Liver (tissue), 3 donors: ENCODE measurements at regions not wholly inside any gene's neighbourhood (a gene's known extent, or its start where the extent isn't known, plus 50 kb on each side); places are given as distances from the start of the nearest gene placed in this dataset.

Experiments
- EGR1 ChIP-seq, 2 donors: IDR thresholded peaks; 2 replicates each; pipeline ENCODE4 v1.6.1; 2016 to 2018; ENCODE audit warnings: antibody characterized with exemption in 2 of 2, low read depth in 2 of 2
- FOXA1 ChIP-seq: IDR thresholded peaks from 2 replicates; pipeline ENCODE4 v1.6.1; 2016; ENCODE audit warnings: antibody characterized with exemption
- FOXA2 ChIP-seq: IDR thresholded peaks from 2 replicates; pipeline ENCODE4 v1.6.1; 2016; ENCODE audit warnings: antibody characterized with exemption
- GABPA ChIP-seq, 2 donors: IDR thresholded peaks in 1 of 2; conservative IDR thresholded peaks in 1 of 2; 2 replicates each; pipeline ENCODE4 v1.6.1; 2016; ENCODE audit warnings: antibody characterized with exemption in 2 of 2, mild to moderate bottlenecking in 1 of 2, moderate library complexity in 1 of 2
- JUND ChIP-seq, 2 donors: IDR thresholded peaks; 2 replicates each; pipeline ENCODE4 v1.6.1; 2016; ENCODE audit warnings: antibody characterized with exemption in 2 of 2
- RAD21 ChIP-seq, 2 donors: IDR thresholded peaks; 2 replicates each; pipeline ENCODE4 v1.6.1; 2016; ENCODE audit warnings: antibody characterized with exemption in 2 of 2, mild to moderate bottlenecking in 2 of 2
- SP1 ChIP-seq: IDR thresholded peaks from 2 replicates; pipeline ENCODE4 v1.6.1; 2018; ENCODE audit warnings: antibody characterized with exemption, mild to moderate bottlenecking
- TAF1 ChIP-seq: conservative IDR thresholded peaks from 2 replicates; pipeline ENCODE4 v1.6.1; 2016; ENCODE audit warnings: antibody characterized with exemption, mild to moderate bottlenecking
- YY1 ChIP-seq: IDR thresholded peaks from 2 replicates; pipeline ENCODE4 v1.6.1; 2016; ENCODE audit warnings: antibody characterized with exemption, mild to moderate bottlenecking
- TF ChIP-seq, protein P1 (sequence below): fragments of 150-350 bp; IDR thresholded peaks from 2 replicates; pipeline ENCODE4 v1.5.1; 2017; ENCODE audit warnings: improper control_type of control experiment, low read depth, low read length; ENCODE audit not compliant: missing input control
- TF ChIP-seq, protein P2 (sequence below): IDR thresholded peaks from 2 replicates; pipeline ENCODE4 v1.6.1; 2016; ENCODE audit warnings: antibody characterized with exemption
- TF ChIP-seq, protein P3 (sequence below): IDR thresholded peaks from 2 replicates; pipeline ENCODE4 v1.6.1; 2016; ENCODE audit warnings: antibody characterized with exemption
- TF ChIP-seq, protein P4 (sequence below): IDR thresholded peaks from 2 replicates; pipeline ENCODE4 v1.6.1; 2016; ENCODE audit warnings: antibody characterized with exemption
- TF ChIP-seq, protein P5 (sequence below): IDR thresholded peaks from 2 replicates; pipeline ENCODE4 v1.6.1; 2016; ENCODE audit warnings: antibody characterized with exemption, mild to moderate bottlenecking
- donor health status: healthy.
- donor health status: healthy.

DNA sequence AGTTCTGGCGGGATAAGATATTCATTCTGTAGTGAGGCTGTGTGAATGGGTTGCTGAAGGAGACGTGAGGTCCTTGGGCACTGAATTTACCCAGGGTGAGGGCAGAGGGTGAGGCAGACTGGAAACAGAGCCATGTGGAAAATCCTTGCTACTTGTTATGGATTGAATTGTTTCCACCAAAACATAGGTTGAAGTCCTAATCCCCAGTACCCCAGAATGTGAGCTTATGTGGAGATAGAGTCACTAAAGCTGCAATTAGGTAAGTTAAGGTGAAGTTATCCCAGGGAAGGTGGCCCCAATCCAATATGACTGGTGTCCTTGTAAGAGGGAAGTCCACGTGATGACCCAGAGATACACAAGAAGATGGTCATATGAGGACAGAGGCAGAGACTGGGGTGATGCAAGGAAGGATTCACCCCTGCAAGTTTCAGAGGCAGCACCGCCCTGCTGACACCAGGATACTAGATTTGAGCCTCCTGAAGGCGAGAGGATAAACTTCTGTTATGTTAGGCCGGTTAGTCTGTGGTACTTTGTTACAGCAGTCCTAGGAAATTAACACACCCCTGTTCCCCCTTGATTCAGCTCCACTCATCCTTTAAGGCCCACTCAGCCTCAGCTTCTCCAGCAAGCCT lies 289.4 kb upstream of the MEX3C start:
- TF ChIP-seq, protein P1, sequence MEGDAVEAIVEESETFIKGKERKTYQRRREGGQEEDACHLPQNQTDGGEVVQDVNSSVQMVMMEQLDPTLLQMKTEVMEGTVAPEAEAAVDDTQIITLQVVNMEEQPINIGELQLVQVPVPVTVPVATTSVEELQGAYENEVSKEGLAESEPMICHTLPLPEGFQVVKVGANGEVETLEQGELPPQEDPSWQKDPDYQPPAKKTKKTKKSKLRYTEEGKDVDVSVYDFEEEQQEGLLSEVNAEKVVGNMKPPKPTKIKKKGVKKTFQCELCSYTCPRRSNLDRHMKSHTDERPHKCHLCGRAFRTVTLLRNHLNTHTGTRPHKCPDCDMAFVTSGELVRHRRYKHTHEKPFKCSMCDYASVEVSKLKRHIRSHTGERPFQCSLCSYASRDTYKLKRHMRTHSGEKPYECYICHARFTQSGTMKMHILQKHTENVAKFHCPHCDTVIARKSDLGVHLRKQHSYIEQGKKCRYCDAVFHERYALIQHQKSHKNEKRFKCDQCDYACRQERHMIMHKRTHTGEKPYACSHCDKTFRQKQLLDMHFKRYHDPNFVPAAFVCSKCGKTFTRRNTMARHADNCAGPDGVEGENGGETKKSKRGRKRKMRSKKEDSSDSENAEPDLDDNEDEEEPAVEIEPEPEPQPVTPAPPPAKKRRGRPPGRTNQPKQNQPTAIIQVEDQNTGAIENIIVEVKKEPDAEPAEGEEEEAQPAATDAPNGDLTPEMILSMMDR, result no peak
- no peak for TF ChIP-seq FOXA1
- no peak for TF ChIP-seq SP1
- TF ChIP-seq, protein P2, sequence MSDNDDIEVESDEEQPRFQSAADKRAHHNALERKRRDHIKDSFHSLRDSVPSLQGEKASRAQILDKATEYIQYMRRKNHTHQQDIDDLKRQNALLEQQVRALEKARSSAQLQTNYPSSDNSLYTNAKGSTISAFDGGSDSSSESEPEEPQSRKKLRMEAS, result no peak
- no peak for TF ChIP-seq FOXA2
- TF ChIP-seq YY1, result no peak
- TF ChIP-seq EGR1 (IDR thresholded peaks at IDR 0.05; ENCODE audit: low read depth in 2 of 2), result no peak
- TF ChIP-seq, protein P3, sequence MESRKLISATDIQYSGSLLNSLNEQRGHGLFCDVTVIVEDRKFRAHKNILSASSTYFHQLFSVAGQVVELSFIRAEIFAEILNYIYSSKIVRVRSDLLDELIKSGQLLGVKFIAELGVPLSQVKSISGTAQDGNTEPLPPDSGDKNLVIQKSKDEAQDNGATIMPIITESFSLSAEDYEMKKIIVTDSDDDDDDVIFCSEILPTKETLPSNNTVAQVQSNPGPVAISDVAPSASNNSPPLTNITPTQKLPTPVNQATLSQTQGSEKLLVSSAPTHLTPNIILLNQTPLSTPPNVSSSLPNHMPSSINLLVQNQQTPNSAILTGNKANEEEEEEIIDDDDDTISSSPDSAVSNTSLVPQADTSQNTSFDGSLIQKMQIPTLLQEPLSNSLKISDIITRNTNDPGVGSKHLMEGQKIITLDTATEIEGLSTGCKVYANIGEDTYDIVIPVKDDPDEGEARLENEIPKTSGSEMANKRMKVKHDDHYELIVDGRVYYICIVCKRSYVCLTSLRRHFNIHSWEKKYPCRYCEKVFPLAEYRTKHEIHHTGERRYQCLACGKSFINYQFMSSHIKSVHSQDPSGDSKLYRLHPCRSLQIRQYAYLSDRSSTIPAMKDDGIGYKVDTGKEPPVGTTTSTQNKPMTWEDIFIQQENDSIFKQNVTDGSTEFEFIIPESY, result no peak
- no peak for TF ChIP-seq JUND (IDR thresholded peaks at IDR 0.05)
- TF ChIP-seq, protein P4, sequence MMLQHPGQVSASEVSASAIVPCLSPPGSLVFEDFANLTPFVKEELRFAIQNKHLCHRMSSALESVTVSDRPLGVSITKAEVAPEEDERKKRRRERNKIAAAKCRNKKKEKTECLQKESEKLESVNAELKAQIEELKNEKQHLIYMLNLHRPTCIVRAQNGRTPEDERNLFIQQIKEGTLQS, result no peak
- no peak for TF ChIP-seq TAF1
- TF ChIP-seq, protein P5, sequence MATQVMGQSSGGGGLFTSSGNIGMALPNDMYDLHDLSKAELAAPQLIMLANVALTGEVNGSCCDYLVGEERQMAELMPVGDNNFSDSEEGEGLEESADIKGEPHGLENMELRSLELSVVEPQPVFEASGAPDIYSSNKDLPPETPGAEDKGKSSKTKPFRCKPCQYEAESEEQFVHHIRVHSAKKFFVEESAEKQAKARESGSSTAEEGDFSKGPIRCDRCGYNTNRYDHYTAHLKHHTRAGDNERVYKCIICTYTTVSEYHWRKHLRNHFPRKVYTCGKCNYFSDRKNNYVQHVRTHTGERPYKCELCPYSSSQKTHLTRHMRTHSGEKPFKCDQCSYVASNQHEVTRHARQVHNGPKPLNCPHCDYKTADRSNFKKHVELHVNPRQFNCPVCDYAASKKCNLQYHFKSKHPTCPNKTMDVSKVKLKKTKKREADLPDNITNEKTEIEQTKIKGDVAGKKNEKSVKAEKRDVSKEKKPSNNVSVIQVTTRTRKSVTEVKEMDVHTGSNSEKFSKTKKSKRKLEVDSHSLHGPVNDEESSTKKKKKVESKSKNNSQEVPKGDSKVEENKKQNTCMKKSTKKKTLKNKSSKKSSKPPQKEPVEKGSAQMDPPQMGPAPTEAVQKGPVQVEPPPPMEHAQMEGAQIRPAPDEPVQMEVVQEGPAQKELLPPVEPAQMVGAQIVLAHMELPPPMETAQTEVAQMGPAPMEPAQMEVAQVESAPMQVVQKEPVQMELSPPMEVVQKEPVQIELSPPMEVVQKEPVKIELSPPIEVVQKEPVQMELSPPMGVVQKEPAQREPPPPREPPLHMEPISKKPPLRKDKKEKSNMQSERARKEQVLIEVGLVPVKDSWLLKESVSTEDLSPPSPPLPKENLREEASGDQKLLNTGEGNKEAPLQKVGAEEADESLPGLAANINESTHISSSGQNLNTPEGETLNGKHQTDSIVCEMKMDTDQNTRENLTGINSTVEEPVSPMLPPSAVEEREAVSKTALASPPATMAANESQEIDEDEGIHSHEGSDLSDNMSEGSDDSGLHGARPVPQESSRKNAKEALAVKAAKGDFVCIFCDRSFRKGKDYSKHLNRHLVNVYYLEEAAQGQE, result no peak
- TF ChIP-seq GABPA (IDR thresholded peaks at IDR 0.05 in 1 of 2, conservative IDR thresholded peaks at IDR 0.05 in 1 of 2), result no peak
- TF ChIP-seq RAD21 (IDR thresholded peaks at IDR 0.05), result no peak
